GM10248 (cell line): ENCODE measurements at regions not wholly inside any gene's neighbourhood (a gene's known extent, or its start where the extent isn't known, plus 50 kb on each side); places are given as distances from the start of the nearest gene placed in this dataset.
"Not testable (repeated sequence)": the region's sequence is repeated elsewhere in the genome, so short reads cannot be mapped to it uniquely, and the experiment has no call there.

Experiments used
- CTCF ChIA-PET: fragments of 300-600 bp; sonication (Branson Sonifier 250); formaldehyde crosslinking; extraction: SDS; loops from one replicate; lab custom pipeline; 2021; ENCODE audit warnings: antibody characterized with exemption; lab: Yijun Ruan, JAX
- POLR2A ChIA-PET: fragments of 350-650 bp; sonication (Branson Sonifier 250); formaldehyde crosslinking; extraction: SDS; loops from one replicate; lab custom pipeline; 2020; ENCODE audit warnings: antibody characterized with exemption; lab: Yijun Ruan, JAX
- DNase-seq: peaks from one replicate; pipeline ENCODE4 v3.0.0; 2012; ENCODE audit errors: extremely low spot score
- TF ChIP-seq, protein P1 (sequence below): IDR thresholded peaks from 2 replicates; pipeline ENCODE4 v1.5.1; 2012; ENCODE audit warnings: mild to moderate bottlenecking, low read depth; ENCODE audit errors: extremely low read depth, missing control alignments, control extremely low read depth

GRCh38 chr4:97140545-97140944, 1002.7 kb downstream of the STPG2 start:
- TF ChIP-seq, protein P1, sequence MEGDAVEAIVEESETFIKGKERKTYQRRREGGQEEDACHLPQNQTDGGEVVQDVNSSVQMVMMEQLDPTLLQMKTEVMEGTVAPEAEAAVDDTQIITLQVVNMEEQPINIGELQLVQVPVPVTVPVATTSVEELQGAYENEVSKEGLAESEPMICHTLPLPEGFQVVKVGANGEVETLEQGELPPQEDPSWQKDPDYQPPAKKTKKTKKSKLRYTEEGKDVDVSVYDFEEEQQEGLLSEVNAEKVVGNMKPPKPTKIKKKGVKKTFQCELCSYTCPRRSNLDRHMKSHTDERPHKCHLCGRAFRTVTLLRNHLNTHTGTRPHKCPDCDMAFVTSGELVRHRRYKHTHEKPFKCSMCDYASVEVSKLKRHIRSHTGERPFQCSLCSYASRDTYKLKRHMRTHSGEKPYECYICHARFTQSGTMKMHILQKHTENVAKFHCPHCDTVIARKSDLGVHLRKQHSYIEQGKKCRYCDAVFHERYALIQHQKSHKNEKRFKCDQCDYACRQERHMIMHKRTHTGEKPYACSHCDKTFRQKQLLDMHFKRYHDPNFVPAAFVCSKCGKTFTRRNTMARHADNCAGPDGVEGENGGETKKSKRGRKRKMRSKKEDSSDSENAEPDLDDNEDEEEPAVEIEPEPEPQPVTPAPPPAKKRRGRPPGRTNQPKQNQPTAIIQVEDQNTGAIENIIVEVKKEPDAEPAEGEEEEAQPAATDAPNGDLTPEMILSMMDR, result no peak
- ChIA-PET CTCF (interaction anchor here (1.0 to 1.5 kb wide), 3 partner anchors 13 to 19 kb away, joined by 3 read pairs; no protein-coding TSS in a partner anchor), POLR2A (no interaction called here)
- no peak for DNase-seq

GRCh38 chr4:97141332-97141731, 1001.9 kb downstream of the STPG2 start:
- POLR2A ChIA-PET, DNase-seq: not testable (repeated sequence)
- CTCF ChIA-PET, result interaction anchor here (1.0 to 1.5 kb wide), 5 partner anchors 11 to 23 kb away, joined by 3 to 4 read pairs (median 3); no protein-coding TSS in a partner anchor

DNA sequence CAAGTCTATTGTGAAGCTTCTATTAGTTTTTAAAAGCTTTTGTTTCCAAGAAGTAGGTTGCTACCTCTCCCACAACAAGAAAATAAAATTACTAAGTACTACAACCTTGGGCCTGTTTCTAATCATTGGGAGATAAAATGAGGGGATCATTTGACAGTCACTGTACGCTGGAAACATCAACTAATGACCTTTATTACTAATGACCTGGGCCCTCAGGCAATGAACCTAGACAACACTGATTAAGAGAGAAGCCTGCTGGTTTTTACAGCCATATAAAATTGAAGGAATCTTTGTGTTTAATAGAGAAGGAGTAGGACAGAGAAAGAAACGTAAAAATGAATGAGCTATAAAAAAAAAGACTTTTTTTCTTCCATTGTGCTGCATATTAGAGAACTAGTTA, 1000.9 kb downstream of the STPG2 start:
- TF ChIP-seq, protein P1, result no peak
- ChIA-PET POLR2A (no interaction called here), CTCF (interaction anchor here (1.0 to 1.3 kb wide), 3 partner anchors 12 to 24 kb away, joined by 3 to 4 read pairs (median 3); no protein-coding TSS in a partner anchor)
- no peak for DNase-seq

GRCh38 chr4:97142893-97143292, 1000.4 kb downstream of the STPG2 start:
- TF ChIP-seq, protein P1, result no peak
- no peak for DNase-seq
- ChIA-PET CTCF (no interaction called here), POLR2A (no interaction called here)

GRCh38 chr4:97144199-97144598, 999.1 kb downstream of the STPG2 start:
- TF ChIP-seq, protein P1, result no peak
- POLR2A ChIA-PET, result no interaction called here
- no peak for DNase-seq
- CTCF ChIA-PET, result interaction anchor here (0.9 kb wide), 1 partner anchor 8 kb away, joined by 3 read pairs; no protein-coding TSS in a partner anchor

- ChIA-PET CTCF (no interaction called here), POLR2A (no interaction called here)
- no peak for DNase-seq
- TF ChIP-seq, protein P1, result no peak
Measured at GRCh38 chr4:97150966-97151365, 992.3 kb downstream of the STPG2 start.

DNA sequence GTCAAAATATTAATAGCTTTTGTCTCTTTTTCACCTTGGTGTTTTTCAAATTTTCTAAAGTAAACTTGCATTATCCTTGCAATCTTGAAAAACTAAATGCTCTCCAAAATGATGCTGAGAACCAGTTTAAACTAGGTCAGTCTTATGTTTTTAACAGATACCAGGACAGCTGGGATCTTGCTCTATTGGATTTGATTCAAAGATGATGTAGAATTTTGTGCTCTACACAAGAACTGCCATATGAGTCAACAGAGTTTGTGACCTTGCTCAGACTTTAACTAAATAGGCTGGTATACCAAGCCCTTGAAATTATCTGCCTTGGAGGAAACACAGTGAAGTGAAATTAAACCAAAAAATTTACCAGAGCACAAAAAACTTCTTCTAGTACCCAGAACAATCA, 991.1 kb downstream of the STPG2 start:
- POLR2A ChIA-PET, result no interaction called here
- DNase-seq, result no peak
- TF ChIP-seq, protein P1, result no peak
- CTCF ChIA-PET, result interaction anchor here (1.3 kb wide), 1 partner anchor 8 kb away, joined by 3 read pairs; no protein-coding TSS in a partner anchor
